ENCODE measurements at regions not wholly inside any gene's neighbourhood (a gene's known extent, or its start where the extent isn't known, plus 50 kb on each side); places are given as distances from the start of the nearest gene placed in this dataset.
"Not testable (repeated sequence)": the region's sequence is repeated elsewhere in the genome, so short reads cannot be mapped to it uniquely, and the experiment has no call there.

GRCh38 chr1:96865731-96866685 is 144.4 kb downstream of the PTBP2 start:
- DNase-seq: no peak

- DNase-seq: no peak
These were observed 151.2 kb downstream of the PTBP2 start for GRCh38 chr1:96872757-96873156.

GRCh38 chr1:96878640-96879039 is 157.1 kb downstream of the PTBP2 start:
- DNase-seq: no peak

- DNase-seq: no peak
These were observed 159.0 kb downstream of the PTBP2 start for GRCh38 chr1:96880626-96881025.

- no peak for DNase-seq
These were observed 160.5 kb downstream of the PTBP2 start for GRCh38 chr1:96882096-96882495.

GRCh38 chr1:96886474-96886873 is 164.9 kb downstream of the PTBP2 start:
- no peak for DNase-seq

- DNase-seq: no peak
These were observed 165.9 kb downstream of the PTBP2 start for GRCh38 chr1:96887501-96887900.

GRCh38 chr1:96901783-96902363 is 180.3 kb downstream of the PTBP2 start:
- no peak for DNase-seq

GRCh38 chr1:96912248-96912647 is 190.7 kb downstream of the PTBP2 start:
- DNase-seq: no peak

GRCh38 chr1:96915701-96916100 is 194.1 kb downstream of the PTBP2 start:
- not testable (repeated sequence) for DNase-seq

- DNase-seq: no peak
These were observed 196.8 kb downstream of the PTBP2 start for GRCh38 chr1:96918406-96918805.

- DNase-seq: no peak
These were observed 200.6 kb downstream of the PTBP2 start for GRCh38 chr1:96922181-96922580.

- no peak for DNase-seq
These were observed 202.2 kb downstream of the PTBP2 start for GRCh38 chr1:96923753-96924152.

- DNase-seq: no peak
These were observed 204.6 kb downstream of the PTBP2 start for GRCh38 chr1:96926176-96926575.

- DNase-seq: no peak
These were observed 205.5 kb downstream of the PTBP2 start for GRCh38 chr1:96927125-96927524.

GRCh38 chr1:96931136-96931535 is 209.6 kb downstream of the PTBP2 start:
- DNase-seq: no peak

GRCh38 chr1:96934282-96934681 is 212.7 kb downstream of the PTBP2 start:
- no peak for DNase-seq

GRCh38 chr1:96944432-96945092 is 223.0 kb downstream of the PTBP2 start:
- no peak for DNase-seq

GRCh38 chr1:96945509-96946084 is 224.0 kb downstream of the PTBP2 start:
- DNase-seq: no peak

- no peak for DNase-seq
These were observed 233.9 kb downstream of the PTBP2 start for GRCh38 chr1:96955307-96956012.

GRCh38 chr1:96962216-96962615 is 240.6 kb downstream of the PTBP2 start:
- no peak for DNase-seq

- no peak for DNase-seq
These were observed 241.2 kb downstream of the PTBP2 start for GRCh38 chr1:96962751-96963211.

GRCh38 chr1:96964761-96965160 is 243.2 kb downstream of the PTBP2 start:
- DNase-seq: no peak

Measured in AML-193 (cell line).